NCI-H187 (cell line): ENCODE measurements at regions not wholly inside any gene's neighbourhood (a gene's known extent, or its start where the extent isn't known, plus 50 kb on each side); places are given as distances from the start of the nearest gene placed in this dataset.
"Not testable (repeated sequence)": the region's sequence is repeated elsewhere in the genome, so short reads cannot be mapped to it uniquely, and the experiment has no call there.

Experiments
- DNase-seq, 2 experiments: peaks; one replicate each; lab custom pipeline; 2025; lab: John Stamatoyannopoulos, UW

GRCh38 chr11:38721586-38722315 lies 2123.7 kb upstream of the RAG2 start:
- no peak for DNase-seq

GRCh38 chr11:38718659-38719058 lies 2120.6 kb upstream of the RAG2 start:
- DNase-seq, result no peak

GRCh38 chr11:38718049-38718448 lies 2120.0 kb upstream of the RAG2 start:
- DNase-seq, result no peak

GRCh38 chr11:38711110-38711509 lies 2113.1 kb upstream of the RAG2 start:
- no peak for DNase-seq

GRCh38 chr11:38710262-38710661 lies 2112.2 kb upstream of the RAG2 start:
- DNase-seq, result no peak

- DNase-seq, result no peak
Measured at GRCh38 chr11:38700111-38700510, 2102.1 kb upstream of the RAG2 start.

- DNase-seq, result no peak
Measured at GRCh38 chr11:38693306-38693705, 2095.3 kb upstream of the RAG2 start.

GRCh38 chr11:38690211-38690610 lies 2092.2 kb upstream of the RAG2 start:
- not testable (repeated sequence) for DNase-seq

GRCh38 chr11:38687008-38687407 lies 2089.0 kb upstream of the RAG2 start:
- DNase-seq, result no peak

- DNase-seq, result no peak
Measured at GRCh38 chr11:38683484-38683883, 2085.4 kb upstream of the RAG2 start.

GRCh38 chr11:38680746-38681145 lies 2082.7 kb upstream of the RAG2 start:
- no peak for DNase-seq

- no peak for DNase-seq
Measured at GRCh38 chr11:38680166-38680565, 2082.1 kb upstream of the RAG2 start.

- no peak for DNase-seq
Measured at GRCh38 chr11:38672445-38672844, 2074.4 kb upstream of the RAG2 start.

GRCh38 chr11:38667359-38667758 lies 2069.3 kb upstream of the RAG2 start:
- DNase-seq, result no peak

GRCh38 chr11:38648604-38649003 lies 2050.6 kb upstream of the RAG2 start:
- no peak for DNase-seq

- no peak for DNase-seq
Measured at GRCh38 chr11:38646382-38646781, 2048.3 kb upstream of the RAG2 start.

- DNase-seq, result no peak
Measured at GRCh38 chr11:38640854-38641253, 2042.8 kb upstream of the RAG2 start.

GRCh38 chr11:38612701-38613100 lies 2014.7 kb upstream of the RAG2 start:
- no peak for DNase-seq

- DNase-seq, result not testable (repeated sequence)
Measured at GRCh38 chr11:38601371-38601770, 2003.3 kb upstream of the RAG2 start.

- no peak for DNase-seq
Measured at GRCh38 chr11:38598418-38598817, 2000.4 kb upstream of the RAG2 start.

- not testable (repeated sequence) for DNase-seq
Measured at GRCh38 chr11:38595359-38596016, 1997.5 kb upstream of the RAG2 start.

- DNase-seq, result no peak
Measured at GRCh38 chr11:38594895-38595294, 1996.9 kb upstream of the RAG2 start.

- DNase-seq, result no peak
Measured at GRCh38 chr11:38593649-38594048, 1995.6 kb upstream of the RAG2 start.

GRCh38 chr11:38582756-38583155 lies 1984.7 kb upstream of the RAG2 start:
- no peak for DNase-seq
